ENCODE measurements at regions not wholly inside any gene's neighbourhood (a gene's known extent, or its start where the extent isn't known, plus 50 kb on each side); places are given as distances from the start of the nearest gene placed in this dataset.
"Not testable (repeated sequence)": the region's sequence is repeated elsewhere in the genome, so short reads cannot be mapped to it uniquely, and the experiment has no call there.

DNA sequence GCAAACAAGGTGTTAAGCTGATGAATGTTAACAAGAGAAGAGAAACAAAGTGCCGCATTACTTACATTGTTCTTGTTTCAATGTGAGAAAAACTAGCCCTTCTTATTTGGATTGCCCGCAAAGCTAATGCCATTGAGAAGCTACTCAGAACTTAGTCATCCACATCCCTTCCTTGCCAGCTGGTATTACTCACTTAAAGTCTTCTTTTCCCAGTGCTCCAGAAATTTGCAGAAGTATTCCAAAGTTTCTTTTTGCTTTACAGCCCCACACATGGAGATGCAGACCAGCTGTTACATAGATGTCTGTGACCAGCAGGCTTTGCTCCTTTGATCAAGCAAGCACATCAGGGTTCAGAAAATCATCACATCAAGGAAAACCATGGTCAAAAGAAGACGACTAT, 529.0 kb downstream of the TBC1D32 start:
- no peak for DNase-seq (ENCODE audit: low read depth in 1 of 2, low spot score in 1 of 2)

DNA sequence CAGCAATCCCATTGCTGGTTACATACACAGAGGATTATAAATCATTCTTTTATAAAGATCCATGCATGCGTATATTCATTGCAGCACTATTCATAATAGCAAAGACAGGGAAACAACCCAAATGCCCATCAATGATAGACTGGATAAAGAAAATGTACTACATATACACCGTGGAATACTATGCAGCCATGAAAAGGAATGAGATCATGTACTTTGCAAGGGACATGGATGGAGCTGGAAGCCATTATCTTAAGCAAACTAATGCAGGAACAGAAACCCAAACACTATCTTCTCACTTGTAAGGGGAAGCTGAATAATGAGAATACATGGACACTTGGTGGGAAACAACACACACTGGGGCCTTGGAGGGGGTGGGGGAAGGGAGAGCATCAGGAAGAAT, 529.7 kb downstream of the TBC1D32 start:
- no peak for DNase-seq (ENCODE audit: low read depth in 1 of 2, low spot score in 1 of 2)

DNA sequence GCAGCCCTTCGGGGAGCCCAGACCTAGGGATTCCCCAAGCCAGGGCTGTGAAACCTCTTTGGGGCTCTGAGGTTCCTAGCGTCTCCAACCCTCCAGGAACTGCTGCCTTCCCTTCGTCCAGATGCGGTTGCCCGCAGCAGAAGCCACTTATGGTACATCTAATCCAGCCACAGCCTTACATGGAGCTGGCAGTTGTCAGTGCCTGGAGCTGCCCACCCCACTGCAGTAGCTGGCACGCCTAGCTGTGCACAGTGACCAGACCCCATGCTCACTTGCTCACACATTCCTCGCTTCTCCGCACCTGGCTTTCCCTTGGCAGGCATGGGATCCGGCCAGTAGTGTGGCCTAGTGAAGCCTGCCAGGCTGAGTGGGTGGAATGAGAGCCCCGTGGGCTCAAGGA, 547.6 kb downstream of the TBC1D32 start:
- DNase-seq (ENCODE audit: low read depth in 1 of 2, low spot score in 1 of 2): no peak

DNA sequence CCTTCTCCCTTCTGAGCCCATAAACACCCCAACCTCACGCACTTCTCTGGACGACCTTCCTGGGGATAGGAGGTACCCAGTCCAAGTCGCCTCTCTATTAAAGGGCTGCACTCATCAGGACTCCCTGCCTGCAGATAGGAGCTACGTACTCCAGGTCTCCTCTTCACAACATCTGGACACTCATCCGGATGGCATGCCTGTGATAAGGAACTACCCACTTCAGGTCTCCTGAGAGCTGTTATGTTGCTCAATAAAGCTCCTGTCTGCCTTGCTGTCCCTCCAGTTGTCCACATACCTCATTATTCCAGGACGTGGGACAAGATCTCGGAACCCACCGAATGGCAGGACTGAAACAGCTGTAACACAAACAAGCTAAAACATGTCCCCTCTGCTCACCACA, 548.0 kb downstream of the TBC1D32 start:
- no peak for DNase-seq (ENCODE audit: low read depth in 1 of 2, low spot score in 1 of 2)

DNA sequence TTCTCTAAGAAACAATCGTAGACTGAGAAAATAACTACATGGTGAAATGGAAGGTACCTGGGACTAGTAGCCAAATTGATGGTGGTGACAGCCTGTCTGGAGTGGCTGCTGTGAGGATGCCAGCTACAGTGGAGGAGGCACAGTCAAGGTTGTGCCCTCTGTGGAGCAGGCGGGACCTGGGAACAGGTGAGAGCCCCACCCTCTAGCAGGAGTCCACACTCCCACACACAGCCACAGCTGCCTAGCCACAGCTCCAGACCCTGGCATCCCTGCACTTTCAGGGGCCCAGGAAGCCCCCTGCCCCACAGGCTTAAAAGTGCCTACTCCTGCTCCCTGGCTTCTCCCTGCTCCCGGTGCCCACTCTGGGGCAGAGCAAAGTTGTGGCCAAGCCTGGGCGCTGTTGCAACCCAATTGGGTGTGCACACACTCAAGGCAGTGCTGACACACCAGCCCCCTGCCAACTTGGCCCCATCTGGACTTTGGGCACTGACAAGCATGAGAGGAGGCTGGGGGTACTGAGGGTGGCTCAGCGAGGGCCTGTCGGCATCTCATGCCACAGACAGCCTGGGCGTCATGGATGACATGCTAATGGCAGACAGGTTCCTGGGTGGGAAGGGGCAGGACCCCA, 548.7 kb downstream of the TBC1D32 start:
- DNase-seq (ENCODE audit: low read depth in 1 of 2, low spot score in 1 of 2): no peak

DNA sequence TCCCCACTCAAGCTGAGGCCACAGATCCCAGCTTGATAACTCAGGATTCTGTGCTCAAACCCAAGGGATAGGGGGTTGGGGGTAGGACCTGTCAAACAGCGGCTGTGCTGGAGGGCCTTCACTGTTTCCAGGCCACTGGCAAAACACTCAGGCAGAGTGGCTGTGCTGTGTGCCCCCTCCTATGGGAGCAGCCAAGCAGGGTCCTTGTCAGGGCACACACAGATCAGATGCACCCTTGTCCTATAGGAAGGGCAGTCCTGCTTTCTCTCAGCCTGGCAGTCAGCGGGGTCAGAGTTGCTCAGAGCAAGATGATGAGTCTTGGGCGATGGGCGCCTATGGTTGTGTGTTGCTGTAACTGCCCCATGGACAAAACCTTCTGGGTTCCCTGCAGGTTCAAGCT, 554.8 kb downstream of the TBC1D32 start:
- no peak for DNase-seq (ENCODE audit: low read depth in 1 of 2, low spot score in 1 of 2)

DNA sequence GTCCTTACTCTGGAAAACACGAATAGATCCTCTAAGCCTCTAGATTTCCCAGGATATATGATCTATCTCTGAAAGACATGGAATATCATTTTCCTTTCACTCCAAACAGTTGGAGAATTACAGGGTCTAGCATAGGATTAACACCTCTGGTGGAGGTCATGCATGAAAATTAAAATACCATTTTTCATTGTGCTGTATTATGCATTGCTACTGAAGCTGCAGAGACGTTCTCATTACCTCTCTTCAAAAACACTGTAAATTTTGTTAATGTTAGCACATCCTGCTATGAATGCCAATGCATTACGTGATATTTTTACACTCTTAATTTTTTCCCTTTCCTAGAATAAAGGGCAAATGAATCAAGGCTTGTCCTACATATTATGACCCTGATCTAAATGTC, 558.6 kb downstream of the TBC1D32 start:
- no peak for DNase-seq (ENCODE audit: low read depth in 1 of 2, low spot score in 1 of 2)

DNA sequence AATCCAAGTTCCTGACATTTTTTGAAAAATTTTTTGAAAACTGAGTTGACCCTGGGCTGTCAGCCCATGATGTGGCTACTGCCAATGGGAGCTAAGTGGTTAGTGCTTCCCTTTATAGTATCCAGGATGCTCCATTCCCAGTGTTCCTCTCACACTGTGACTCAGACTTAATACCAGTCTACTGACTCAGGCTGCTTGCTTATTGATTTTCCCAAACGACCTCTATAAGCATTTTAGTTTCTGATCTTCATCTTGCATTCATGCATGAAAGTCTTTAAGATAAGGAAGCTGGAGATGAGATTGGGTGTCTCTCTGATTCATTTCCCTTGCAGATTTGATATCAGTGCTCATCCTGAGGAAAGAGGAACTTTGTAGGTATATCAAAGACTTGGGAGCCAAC, 560.0 kb downstream of the TBC1D32 start:
- DNase-seq (ENCODE audit: low read depth in 1 of 2, low spot score in 1 of 2): no peak

DNA sequence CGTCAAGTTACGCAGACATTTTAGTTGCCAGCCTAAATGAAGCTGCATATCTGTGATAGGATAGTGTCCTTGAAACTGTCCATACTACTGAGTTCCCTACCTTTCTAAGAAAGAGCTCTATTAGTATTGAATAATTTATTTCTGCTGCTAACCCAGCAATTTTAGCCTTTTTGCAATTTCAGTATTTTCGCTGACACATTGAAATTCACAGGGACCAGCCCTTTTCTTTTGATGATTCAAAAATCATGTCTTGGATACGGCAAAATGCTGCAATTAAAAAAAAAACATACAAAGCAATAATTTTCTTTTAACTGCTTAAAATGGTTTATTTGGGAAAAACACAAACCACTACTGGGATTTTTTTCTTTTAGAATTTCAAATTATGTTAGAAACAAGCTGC, 563.3 kb downstream of the TBC1D32 start:
- DNase-seq (ENCODE audit: low read depth in 1 of 2, low spot score in 1 of 2): no peak

DNA sequence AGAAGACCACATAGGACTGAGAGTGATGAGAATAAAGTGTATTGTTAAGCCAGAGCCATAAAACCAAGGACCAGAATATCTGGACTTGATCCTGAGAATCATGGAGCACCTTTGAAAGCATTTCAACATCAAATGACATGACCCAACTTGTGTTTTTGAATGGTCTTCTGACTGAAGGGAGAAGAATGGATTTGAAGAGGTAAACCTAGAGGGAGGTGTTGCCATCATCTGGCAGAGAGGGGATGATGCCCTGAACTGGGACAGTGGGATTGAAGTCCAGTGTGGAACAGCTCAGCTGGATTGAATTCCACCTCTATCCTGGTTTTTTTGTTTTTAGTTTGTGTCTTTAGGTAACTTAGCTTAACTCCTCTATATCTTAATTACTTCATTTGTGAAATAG, 570.0 kb downstream of the TBC1D32 start:
- no peak for DNase-seq (ENCODE audit: low read depth in 1 of 2, low spot score in 1 of 2)

DNA sequence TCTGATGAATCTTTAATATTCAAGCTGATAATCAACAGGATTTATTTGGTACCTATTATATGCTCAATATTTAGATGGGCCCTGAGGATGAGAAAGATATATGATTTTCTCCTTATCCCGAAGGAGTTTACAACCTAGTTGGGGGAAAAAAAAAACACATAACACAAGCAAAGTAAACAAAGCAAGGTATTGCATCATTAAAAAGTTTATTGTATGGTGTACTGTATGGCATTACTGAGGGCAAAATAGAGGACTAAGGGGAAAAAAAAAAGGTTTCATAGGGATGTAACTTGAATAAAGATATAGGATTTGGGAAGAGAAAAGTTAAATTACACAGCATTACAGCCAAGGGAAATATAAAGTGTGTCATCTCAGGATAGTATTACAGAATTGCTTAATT, 574.7 kb downstream of the TBC1D32 start:
- DNase-seq (ENCODE audit: low read depth in 1 of 2, low spot score in 1 of 2): no peak

DNA sequence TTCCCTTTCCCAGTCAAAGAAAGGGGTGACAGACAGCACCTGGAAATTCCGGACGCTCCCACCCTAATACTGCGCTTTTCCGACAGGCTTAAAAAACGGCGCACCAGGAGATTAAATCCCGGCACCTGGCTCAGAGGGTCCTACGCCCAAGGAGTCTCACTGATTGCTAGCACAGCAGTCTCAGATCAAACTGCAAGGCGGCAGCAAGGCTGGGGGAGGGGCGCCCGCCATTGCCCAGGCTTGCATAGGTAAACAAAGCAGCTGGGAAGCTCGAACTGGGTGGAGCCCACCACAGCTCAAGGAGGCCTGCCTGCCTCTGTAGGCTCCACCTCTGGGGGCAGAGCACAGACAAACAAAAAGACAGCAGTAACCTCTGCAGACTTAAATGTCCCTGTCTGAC, 585.7 kb downstream of the TBC1D32 start:
- DNase-seq (ENCODE audit: low read depth in 1 of 2, low spot score in 1 of 2): not testable (repeated sequence)

DNA sequence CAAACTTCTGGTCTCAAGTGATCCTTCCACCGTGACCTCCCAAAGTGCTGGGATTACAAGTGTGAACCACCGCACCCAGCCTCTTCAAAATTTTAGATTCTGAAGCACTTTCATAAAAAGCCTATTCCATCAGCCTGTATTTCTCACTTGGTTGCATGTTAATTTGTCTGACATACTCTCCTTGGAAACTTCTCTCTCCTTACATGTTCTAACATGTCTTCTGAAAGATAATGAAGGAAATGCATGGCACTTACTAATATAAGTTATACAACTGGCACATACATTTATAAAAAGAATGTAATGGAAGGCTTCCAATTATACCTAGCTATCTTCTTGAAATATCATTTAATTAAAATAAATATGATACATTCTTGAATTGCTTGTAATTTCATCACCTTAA, 597.5 kb downstream of the TBC1D32 start:
- no peak for DNase-seq (ENCODE audit: low read depth in 1 of 2, low spot score in 1 of 2)

DNA sequence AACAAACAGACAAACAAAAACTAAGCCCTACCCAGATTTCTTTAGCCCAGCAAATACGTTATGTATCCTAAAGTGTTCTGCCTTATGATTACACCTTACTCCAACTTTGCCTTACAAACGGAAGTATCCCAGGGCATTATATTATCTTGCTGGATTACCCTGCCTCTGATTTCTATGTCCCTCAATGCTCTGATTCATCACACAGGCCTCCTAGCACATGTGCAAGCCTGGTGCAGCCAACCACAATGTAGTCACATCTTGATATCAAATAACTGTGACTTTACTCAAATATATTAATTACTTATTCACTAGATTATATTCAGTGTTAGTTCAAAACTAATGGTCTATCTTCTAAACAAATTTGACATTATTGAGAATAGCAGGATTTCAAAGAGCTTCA, 598.6 kb downstream of the TBC1D32 start:
- no peak for DNase-seq (ENCODE audit: low read depth in 1 of 2, low spot score in 1 of 2)

DNA sequence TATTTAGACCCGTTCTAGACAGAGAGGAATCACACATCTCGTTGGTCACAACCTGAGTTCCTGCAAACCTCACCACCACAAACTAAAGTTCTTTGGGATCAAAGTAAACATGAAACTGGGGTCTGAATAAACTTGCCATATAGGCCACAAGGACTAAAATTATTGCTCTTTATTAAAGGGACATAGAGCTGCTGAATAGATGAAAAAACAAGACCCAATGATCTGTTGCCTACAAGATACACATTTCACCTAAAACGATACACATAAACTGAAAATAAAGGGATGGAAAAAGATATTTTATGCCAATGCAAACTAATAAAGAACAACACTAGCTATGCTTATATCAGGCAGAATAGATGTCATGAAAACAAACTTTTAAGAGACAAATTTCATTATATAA, 623.0 kb downstream of the TBC1D32 start:
- no peak for DNase-seq (ENCODE audit: low read depth in 1 of 2, low spot score in 1 of 2)

DNA sequence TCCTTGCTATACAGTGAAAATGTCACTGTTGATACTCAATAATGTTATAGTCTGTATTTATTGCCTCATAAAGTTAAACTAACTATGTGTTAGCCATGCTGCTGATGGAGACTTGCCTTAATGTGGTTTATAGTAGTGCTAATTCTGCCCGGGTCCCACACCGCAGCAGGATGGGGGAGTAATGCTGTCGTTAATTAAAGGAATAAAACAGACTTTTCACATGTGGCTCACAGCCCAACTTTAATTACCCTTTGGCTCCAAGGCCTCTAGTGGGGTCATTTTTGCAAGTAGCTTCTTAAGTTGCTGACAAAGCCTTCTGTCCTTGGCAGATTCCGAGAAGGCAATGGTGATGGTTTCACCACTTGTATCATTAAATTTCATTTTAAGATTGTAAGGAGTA, 634.3 kb downstream of the TBC1D32 start:
- DNase-seq (ENCODE audit: low read depth in 1 of 2, low spot score in 1 of 2): no peak

DNA sequence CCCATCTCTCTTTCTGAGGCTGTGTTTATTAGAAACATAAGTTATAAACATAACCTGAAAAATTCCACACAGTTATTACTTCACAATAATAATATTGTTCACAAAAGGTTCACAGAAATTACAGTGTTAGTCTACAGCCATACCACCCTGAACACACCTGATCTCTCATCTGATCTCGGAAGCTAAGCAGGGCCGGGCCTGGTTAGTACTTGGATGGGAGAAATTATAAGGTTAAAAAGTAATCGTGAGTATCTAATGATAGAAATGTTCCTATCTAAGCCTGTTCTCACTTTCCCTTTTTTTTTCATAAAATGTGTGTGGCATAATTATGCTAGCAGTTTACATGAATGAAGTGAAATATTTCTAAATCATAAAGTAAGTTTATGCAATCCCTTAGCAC, 647.8 kb downstream of the TBC1D32 start:
- DNase-seq (ENCODE audit: low read depth in 1 of 2, low spot score in 1 of 2): no peak

DNA sequence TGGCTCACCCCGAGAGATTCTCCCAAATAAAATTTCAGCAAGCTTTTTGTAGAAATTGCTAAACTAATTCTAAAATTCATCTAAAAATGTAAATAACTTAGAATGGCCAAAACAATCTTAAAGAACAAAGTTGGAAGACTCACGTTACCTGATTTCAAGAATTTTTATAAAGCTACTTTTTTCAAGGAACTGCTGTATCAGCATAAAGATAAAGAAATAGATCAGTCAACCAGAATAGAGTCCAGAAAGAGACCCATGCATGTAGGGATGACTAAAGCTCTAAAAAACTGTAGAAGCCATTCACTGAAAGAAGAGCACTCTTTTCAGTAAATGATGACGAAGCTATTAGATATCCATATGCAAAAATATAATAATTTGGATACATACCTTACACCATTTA, 652.1 kb downstream of the TBC1D32 start:
- DNase-seq (ENCODE audit: low read depth in 1 of 2, low spot score in 1 of 2): no peak

DNA sequence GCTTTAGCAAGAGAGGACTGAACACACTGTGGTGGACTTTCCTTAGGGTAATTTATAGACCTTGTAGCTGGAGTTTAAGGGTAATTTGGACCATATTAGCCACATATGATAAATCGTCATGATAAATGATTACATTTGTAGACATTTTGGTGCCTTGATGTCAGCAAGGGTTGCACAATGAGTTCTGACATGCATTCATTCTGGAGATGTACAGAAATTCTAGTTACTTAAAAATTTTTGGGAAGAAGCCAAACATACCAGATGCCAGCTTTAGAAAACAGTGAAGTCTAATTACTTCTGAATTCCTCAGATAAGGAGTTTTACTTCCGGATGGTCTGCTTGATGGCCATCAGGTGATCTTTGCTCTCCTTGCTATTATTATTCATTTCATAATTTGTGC, 653.1 kb downstream of the TBC1D32 start:
- no peak for DNase-seq (ENCODE audit: low read depth in 1 of 2, low spot score in 1 of 2)

DNA sequence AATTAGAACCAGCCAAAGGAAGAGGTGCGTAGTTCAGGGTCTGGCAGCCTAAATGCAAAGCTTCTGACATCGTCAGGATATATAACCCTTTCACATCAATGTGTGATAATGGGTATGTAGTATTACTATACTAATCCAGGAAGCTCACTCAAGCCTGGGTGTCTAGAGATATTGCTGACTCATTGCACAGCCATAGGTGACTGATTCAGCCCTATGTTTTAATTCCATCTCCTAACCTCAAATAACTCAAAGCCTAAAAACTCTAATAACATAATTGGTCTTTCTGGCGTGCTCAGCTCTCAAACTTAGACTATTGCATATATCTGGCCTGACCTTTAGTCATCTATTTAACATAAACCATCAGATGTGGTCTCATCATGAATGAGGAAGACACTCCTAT, 658.4 kb downstream of the TBC1D32 start:
- DNase-seq (ENCODE audit: low read depth in 1 of 2, low spot score in 1 of 2): no peak

DNA sequence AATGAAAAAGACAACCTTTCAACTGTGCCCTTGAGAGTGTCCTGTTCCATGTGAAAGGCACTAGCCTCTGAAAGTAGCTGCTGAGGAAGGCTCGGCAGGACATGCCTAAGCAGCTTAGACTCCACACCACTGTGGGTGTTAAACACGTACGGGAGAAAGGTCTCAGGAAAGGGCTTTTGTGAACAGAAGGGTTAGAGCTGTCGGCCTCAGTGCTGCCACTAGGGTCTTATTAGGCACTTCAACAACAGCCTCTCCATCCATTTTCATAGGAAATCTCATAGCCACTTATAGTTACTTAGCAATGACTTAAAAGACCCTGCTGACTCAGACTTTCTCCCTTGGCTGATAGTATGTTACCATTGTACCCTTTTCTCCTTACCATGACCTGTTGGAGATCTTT, 662.8 kb downstream of the TBC1D32 start:
- DNase-seq (ENCODE audit: low read depth in 1 of 2, low spot score in 1 of 2): no peak

DNA sequence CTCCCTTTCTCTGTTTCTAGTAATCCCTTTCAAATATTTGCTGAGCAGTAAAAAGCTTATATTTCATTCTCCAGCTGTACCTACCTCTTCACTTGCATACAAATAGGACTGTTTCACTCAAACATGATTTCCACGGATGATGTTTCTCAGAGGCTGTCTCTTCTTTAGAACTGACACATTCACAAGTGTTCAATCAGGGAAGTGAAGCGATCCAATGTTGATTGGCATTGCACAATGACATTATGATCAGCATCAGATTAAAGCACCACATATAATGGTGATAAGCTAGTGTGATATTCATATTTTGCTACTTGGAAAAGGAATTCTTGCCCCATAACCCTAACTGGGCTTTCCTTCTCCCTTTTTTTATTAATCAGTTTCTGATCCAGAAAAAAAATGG, 681.8 kb downstream of the TBC1D32 start:
- DNase-seq (ENCODE audit: low read depth in 1 of 2, low spot score in 1 of 2): no peak

DNA sequence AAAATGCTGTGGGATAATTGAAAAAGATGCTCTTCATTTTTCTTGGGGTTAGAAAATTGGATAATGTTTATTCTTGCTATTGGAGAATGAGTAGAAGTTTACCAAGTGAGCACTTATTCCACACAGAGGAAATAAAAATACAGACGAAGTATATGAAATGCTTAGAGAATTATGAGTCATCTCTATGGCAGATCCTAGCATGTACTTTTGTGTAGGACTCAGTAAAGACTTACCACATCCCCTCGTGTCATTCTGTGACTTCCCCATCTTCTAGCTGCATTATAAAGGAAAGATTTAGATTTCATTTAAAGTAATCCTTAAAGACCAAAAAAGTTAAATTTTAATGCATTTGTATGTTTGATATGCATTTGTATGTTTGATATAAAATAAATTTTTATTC, 685.6 kb downstream of the TBC1D32 start:
- DNase-seq (ENCODE audit: low read depth in 1 of 2, low spot score in 1 of 2): no peak

DNA sequence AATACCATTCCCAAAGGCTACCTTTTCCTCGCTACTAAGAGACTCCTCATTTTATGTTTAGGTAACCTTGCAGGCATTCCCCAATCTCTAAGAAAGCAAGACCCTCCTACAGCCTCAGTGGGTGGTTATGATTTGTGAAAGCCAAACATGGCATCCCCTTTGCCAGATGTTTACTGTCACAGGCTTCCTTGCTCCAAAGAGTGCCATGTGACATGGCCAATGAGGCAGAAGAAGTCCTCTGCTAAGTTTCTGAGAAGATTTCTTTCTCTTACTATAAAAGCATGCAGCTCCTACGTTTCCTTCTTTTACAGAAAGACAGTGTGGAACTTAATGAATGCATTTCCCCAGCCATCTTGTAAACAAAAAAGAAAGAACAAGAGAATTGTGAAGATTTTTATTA, 688.2 kb downstream of the TBC1D32 start:
- DNase-seq (ENCODE audit: low read depth in 1 of 2, low spot score in 1 of 2): no peak
